Large intestine (tissue), 3 donors: ENCODE measurements at regions not wholly inside any gene's neighbourhood (a gene's known extent, or its start where the extent isn't known, plus 50 kb on each side); places are given as distances from the start of the nearest gene placed in this dataset.

ENCODE experiments used
- DNase-seq, 2 donors: peaks; one replicate each; pipeline versions ENCODE4 v3.0.0 to v3.0.0-alpha.2; 2013
- H3K27ac ChIP-seq: one replicate; pipeline ENCODE4 v1.5.1; 2013; ENCODE audit warnings: low read length
- H3K27me3 ChIP-seq: 2 replicates; pipeline ENCODE4 v1.6.1; 2013; ENCODE audit warnings: low read length; ENCODE audit not compliant: control insufficient read depth, insufficient read depth
- H3K36me3 ChIP-seq: 2 replicates; pipeline ENCODE4 v1.6.1; 2013; ENCODE audit warnings: low read length; ENCODE audit not compliant: control insufficient read depth, insufficient read depth
- H3K4me1 ChIP-seq: one replicate; pipeline ENCODE4 v1.6.1; 2013; ENCODE audit warnings: low read length; ENCODE audit not compliant: control insufficient read depth, insufficient read depth
- H3K4me3 ChIP-seq: one replicate; pipeline ENCODE4 v1.5.1; 2013; ENCODE audit warnings: low read length
- H3K9me3 ChIP-seq: one replicate; pipeline ENCODE4 v1.6.1; 2013; ENCODE audit warnings: mild to moderate bottlenecking, low read depth, low read length, moderate library complexity; ENCODE audit not compliant: control insufficient read depth
- WGBS: methylation state at CpG from one replicate; pipeline ENCODE4 v1.1.5; 2013; ENCODE audit warnings: low lambda C conversion rate; ENCODE audit not compliant: insufficient coverage; 5-methylcytosine and 5-hydroxymethylcytosine counted together

- no peak overlapping the region for H3K27ac ChIP-seq
- no peaks in the 10 kb centered on the region for H3K36me3 ChIP-seq
- no peak for DNase-seq
- H3K9me3 ChIP-seq: no peaks in the 10 kb centered on the region
- no peaks in the 10 kb centered on the region for H3K27me3 ChIP-seq
- no peak overlapping the region for H3K4me3 ChIP-seq
- WGBS: no CpG with 5 or more reads among the region's 1 CpG
- H3K4me1 ChIP-seq: no peaks in the 10 kb centered on the region
Measured at GRCh38 chr11:106379712-106380111, 302.2 kb downstream of the AASDHPPT start.

DNA sequence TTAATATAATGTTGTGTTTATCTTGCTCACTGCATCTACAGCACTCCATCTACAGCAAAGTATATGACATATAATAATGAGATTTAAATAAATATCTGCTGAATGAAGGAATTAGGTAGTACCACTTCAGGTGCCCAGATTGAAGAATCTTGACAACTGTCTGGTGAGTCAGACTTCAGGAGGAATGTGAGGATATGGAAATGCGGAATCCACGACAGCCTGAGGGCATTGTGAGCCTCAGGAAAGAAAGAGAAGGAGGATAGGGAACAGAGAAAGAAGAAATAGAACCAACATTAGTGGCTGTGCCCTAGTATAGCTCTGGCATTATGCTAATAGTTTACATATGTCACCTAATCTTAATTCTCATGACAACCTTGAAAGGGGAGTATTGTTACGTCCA, 304.4 kb downstream of the AASDHPPT start:
- Histone ChIP-seq H3K4me1 (no peaks in the 10 kb centered on the region), H3K27me3 (no peaks in the 10 kb centered on the region), H3K4me3 (no peak overlapping the region), H3K36me3 (no peaks in the 10 kb centered on the region), H3K27ac (no peak overlapping the region), H3K9me3 (no peaks in the 10 kb centered on the region)
- no CpG with 5 or more reads among the region's 3 CpGs for WGBS
- DNase-seq: no peak

DNA sequence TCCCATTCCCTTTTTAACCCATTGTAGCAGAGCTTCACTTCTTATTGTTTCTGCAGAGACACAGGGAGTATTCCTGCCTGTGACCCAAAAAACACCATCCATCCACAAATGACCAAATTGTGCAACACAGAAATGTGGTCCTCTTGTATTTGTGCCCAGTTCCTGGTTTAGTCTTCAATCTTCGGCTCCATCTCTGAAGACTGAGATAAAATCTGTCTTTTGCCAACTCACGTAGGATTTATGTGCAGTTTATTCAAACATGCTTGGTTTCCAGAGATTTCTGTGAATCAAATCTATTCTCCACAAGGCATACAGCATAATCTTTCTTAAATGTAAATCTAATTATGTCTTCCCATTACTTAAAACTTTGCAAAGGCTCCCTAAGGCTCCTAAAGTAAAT, 307.0 kb downstream of the AASDHPPT start:
- 100% methylated on average over 2 of the region's 2 CpGs for WGBS
- no peak for DNase-seq

DNA sequence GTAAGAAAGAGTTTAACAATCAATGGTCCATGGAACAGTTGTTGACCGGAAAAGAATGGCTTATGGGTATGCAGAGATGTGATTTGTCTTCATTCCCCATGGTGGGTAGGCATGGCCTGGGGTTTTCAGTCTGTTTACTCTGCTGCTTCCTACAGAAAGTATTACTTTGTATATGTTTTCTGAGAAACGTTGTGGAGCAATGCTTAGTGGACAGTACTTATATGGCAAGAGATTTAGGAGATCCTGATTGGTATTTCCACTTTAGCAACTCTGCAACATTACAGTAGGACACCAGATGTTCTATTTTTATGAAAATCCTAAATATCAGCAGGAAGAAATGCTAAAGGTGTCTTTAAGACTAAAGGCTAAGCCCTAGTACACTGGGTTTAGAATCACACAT, 309.1 kb downstream of the AASDHPPT start:
- H3K36me3 ChIP-seq: no peaks in the 10 kb centered on the region
- no peaks in the 10 kb centered on the region for H3K4me1 ChIP-seq
- H3K27ac ChIP-seq: no peak overlapping the region
- H3K4me3 ChIP-seq: no peak overlapping the region
- no peak for DNase-seq
- no peaks in the 10 kb centered on the region for H3K9me3 ChIP-seq
- H3K27me3 ChIP-seq: no peaks in the 10 kb centered on the region
- no CpG with 5 or more reads among the region's 2 CpGs for WGBS

More for the DNA sequence above, 307.0 kb downstream of the AASDHPPT start:
- Histone ChIP-seq H3K4me1 (no peaks in the 10 kb centered on the region), H3K4me3 (no peak overlapping the region), H3K27me3 (no peaks in the 10 kb centered on the region), H3K27ac (no peak overlapping the region), H3K9me3 (no peaks in the 10 kb centered on the region), H3K36me3 (no peaks in the 10 kb centered on the region)

DNA sequence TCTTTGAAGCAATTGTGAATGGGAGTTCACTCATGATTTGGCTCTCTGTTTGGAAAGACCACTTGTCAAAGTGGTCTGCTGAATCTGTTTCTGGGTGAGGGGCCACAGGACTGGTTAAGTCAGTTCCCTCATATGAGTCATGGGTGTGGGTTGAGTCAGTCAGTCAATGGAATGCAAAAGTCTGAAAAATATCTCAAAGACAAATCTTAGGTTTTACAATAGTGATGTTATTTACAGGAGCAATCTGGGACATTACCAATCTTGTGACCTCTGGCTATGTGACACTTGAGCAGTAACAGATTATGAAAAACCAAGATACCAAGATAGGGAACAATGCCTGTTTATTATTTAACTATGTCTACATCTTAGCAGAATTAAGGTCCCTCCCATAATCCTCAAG, 311.6 kb downstream of the AASDHPPT start:
- Histone ChIP-seq H3K36me3 (no peaks in the 10 kb centered on the region), H3K9me3 (no peaks in the 10 kb centered on the region)
- no peak for DNase-seq

GRCh38 chr11:106390078-106390477, 312.6 kb downstream of the AASDHPPT start:
- WGBS: 60% methylated on average over 1 of the region's 3 CpGs
- no peaks in the 10 kb centered on the region for H3K36me3 ChIP-seq
- H3K27ac ChIP-seq: no peak overlapping the region
- H3K27me3 ChIP-seq: no peaks in the 10 kb centered on the region
- H3K9me3 ChIP-seq: no peaks in the 10 kb centered on the region
- no peaks in the 10 kb centered on the region for H3K4me1 ChIP-seq
- no peak for DNase-seq
- no peak overlapping the region for H3K4me3 ChIP-seq

More for the DNA sequence above, 311.6 kb downstream of the AASDHPPT start:
- Histone ChIP-seq H3K27ac (no peak overlapping the region), H3K4me3 (no peak overlapping the region), H3K4me1 (no peaks in the 10 kb centered on the region), H3K27me3 (no peaks in the 10 kb centered on the region)

GRCh38 chr11:106391771-106392420, 314.4 kb downstream of the AASDHPPT start:
- H3K36me3 ChIP-seq: no peaks in the 10 kb centered on the region
- no peaks in the 10 kb centered on the region for H3K27me3 ChIP-seq
- H3K9me3 ChIP-seq: peaks cover 4% of the 10 kb centered on the region
- H3K4me3 ChIP-seq: no peak overlapping the region
- no peak overlapping the region for H3K27ac ChIP-seq
- 94% methylated on average over 2 of the region's 2 CpGs for WGBS
- no peaks in the 10 kb centered on the region for H3K4me1 ChIP-seq
- DNase-seq: no peak

DNA sequence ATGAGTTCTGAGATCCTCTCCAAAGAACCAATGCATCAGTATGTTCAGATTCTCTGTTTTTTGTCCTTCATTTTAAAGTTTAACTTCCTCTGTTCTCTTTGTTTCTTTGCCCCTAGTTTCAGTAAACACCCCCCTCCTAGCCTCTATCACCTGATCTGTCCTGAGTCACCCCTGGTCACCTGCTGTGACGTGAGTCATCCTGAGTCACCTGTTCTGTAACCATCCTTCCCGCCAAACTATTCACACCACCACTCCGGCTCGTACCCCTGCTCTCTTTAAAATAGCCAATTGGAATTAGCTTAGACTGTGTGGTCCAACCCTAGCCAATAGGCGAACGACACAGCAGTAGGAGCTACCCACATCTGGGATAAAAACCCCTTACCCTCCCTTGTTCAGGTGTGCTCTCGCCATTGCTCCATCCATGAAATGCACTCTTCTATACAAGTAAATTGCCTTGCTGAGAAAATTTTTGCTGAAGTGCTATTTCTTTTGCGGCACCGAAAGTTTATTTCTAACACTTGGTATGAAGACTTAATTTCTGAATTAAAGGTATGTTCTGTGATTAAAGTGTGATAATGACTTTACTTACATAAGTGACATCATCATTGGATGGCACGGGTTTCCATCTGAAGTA, 318.4 kb downstream of the AASDHPPT start:
- WGBS: 94% methylated on average over 4 of the region's 10 CpGs
- Histone ChIP-seq H3K36me3 (no peaks in the 10 kb centered on the region), H3K4me3 (no peak overlapping the region), H3K9me3 (peaks cover 4% of the 10 kb centered on the region), H3K27me3 (no peaks in the 10 kb centered on the region), H3K27ac (no peak overlapping the region), H3K4me1 (no peaks in the 10 kb centered on the region)
- no peak for DNase-seq

- Histone ChIP-seq H3K4me3 (no peak overlapping the region), H3K27me3 (no peaks in the 10 kb centered on the region), H3K9me3 (peaks cover 4% of the 10 kb centered on the region), H3K4me1 (no peaks in the 10 kb centered on the region), H3K36me3 (no peaks in the 10 kb centered on the region), H3K27ac (no peak overlapping the region)
- WGBS: 73% methylated on average over 4 of the region's 9 CpGs
- no peak for DNase-seq
Measured at GRCh38 chr11:106397787-106398501, 320.5 kb downstream of the AASDHPPT start.

GRCh38 chr11:106398502-106399075, 321.1 kb downstream of the AASDHPPT start:
- Histone ChIP-seq H3K4me3 (no peak overlapping the region), H3K36me3 (no peaks in the 10 kb centered on the region), H3K9me3 (peaks cover 4% of the 10 kb centered on the region), H3K4me1 (no peaks in the 10 kb centered on the region), H3K27ac (no peak overlapping the region), H3K27me3 (no peaks in the 10 kb centered on the region)
- 67% methylated on average over 1 of the region's 5 CpGs for WGBS
- peak in 1 of 2 donors; percentile 9 for DNase-seq
